HEK293T (cell line): ENCODE measurements at regions not wholly inside any gene's neighbourhood (a gene's known extent, or its start where the extent isn't known, plus 50 kb on each side); places are given as distances from the start of the nearest gene placed in this dataset.

ENCODE experiments used
- CTCF ChIA-PET: fragments of 350-600 bp; formaldehyde crosslinking; extraction: SDS; loops from one replicate; lab custom pipeline; 2021; ENCODE audit warnings: antibody characterized with exemption, inconsistent platforms; lab: Yijun Ruan, JAX
- POLR2A ChIA-PET: fragments of 350-600 bp; formaldehyde crosslinking; extraction: SDS; loops from one replicate; lab custom pipeline; 2020; ENCODE audit warnings: antibody characterized with exemption, inconsistent platforms; lab: Yijun Ruan, JAX
- DNase-seq: peaks from one replicate; pipeline ENCODE4 v3.0.0; 2012; ENCODE audit warnings: mixed read lengths; ENCODE audit errors: extremely low spot score
- ARNT ChIP-seq: fragments of 450-650 bp; IDR thresholded peaks from 2 replicates; pipeline ENCODE4 v1.6.1; 2017; ENCODE audit warnings: mild to moderate bottlenecking
- BHLHE40 ChIP-seq: fragments of 450-650 bp; IDR thresholded peaks from 2 replicates; pipeline ENCODE4 v1.6.1; 2016; ENCODE audit warnings: mild to moderate bottlenecking, moderate library complexity, borderline replicate concordance
- CTBP1 ChIP-seq: fragments of 450-650 bp; IDR thresholded peaks from 2 replicates; pipeline ENCODE4 v1.6.1; 2016; ENCODE audit warnings: borderline replicate concordance
- ELF4 ChIP-seq: fragments of 450-650 bp; IDR thresholded peaks from 2 replicates; pipeline ENCODE4 v1.6.1; 2017; ENCODE audit warnings: antibody characterized with exemption
- FOXA1 ChIP-seq: fragments of 450-650 bp; IDR thresholded peaks from 2 replicates; pipeline ENCODE4 v1.6.1; 2016; ENCODE audit warnings: mild to moderate bottlenecking
- FOXK2 ChIP-seq: fragments of 450-650 bp; IDR thresholded peaks from 2 replicates; pipeline ENCODE4 v1.6.1; 2016; ENCODE audit warnings: mild to moderate bottlenecking
- FOXM1 ChIP-seq: fragments of 450-650 bp; IDR thresholded peaks from 2 replicates; pipeline ENCODE4 v1.6.1; 2017; ENCODE audit warnings: mild to moderate bottlenecking, borderline replicate concordance
- HDGF ChIP-seq: fragments of 450-650 bp; IDR thresholded peaks from 2 replicates; pipeline ENCODE4 v1.6.1; 2017; ENCODE audit warnings: antibody characterized with exemption, borderline replicate concordance
- L3MBTL2 ChIP-seq: fragments of 450-650 bp; conservative IDR thresholded peaks from 2 replicates; pipeline ENCODE4 v1.6.1; 2016; ENCODE audit warnings: mild to moderate bottlenecking
- LEF1 ChIP-seq: fragments of 450-650 bp; IDR thresholded peaks from 2 replicates; pipeline ENCODE4 v1.6.1; 2017; ENCODE audit warnings: mild to moderate bottlenecking, borderline replicate concordance
- NFRKB ChIP-seq: fragments of 450-650 bp; IDR thresholded peaks from 2 replicates; pipeline ENCODE4 v1.6.1; 2016; ENCODE audit warnings: mild to moderate bottlenecking, moderate library complexity
- PKNOX1 ChIP-seq: fragments of 450-650 bp; IDR thresholded peaks from 2 replicates; pipeline ENCODE4 v1.6.1; 2016
- SP1 ChIP-seq: fragments of 450-650 bp; IDR thresholded peaks from 2 replicates; pipeline ENCODE4 v1.6.1; 2017
- SUZ12 ChIP-seq: fragments of 450-650 bp; IDR thresholded peaks from 2 replicates; pipeline ENCODE4 v1.6.1; 2016; ENCODE audit warnings: mild to moderate bottlenecking
- TARDBP ChIP-seq: fragments of 450-650 bp; IDR thresholded peaks from 2 replicates; pipeline ENCODE4 v1.6.1; 2016
- ZNF384 ChIP-seq: fragments of 450-650 bp; IDR thresholded peaks from 2 replicates; pipeline ENCODE4 v1.6.1; 2016

- POLR2A ChIA-PET, result no interaction called here
- CTCF ChIA-PET, result no interaction called here
- DNase-seq, result no peak
- TF ChIP-seq LEF1 (no peak), PKNOX1 (no peak), NFRKB (no peak), L3MBTL2 (no peak), FOXK2 (no peak), CTBP1 (no peak), SUZ12 (no peak), BHLHE40 (no peak), ELF4 (no peak), ZNF384 (no peak), HDGF (no peak), FOXA1 (no peak), TARDBP (no peak), ARNT (no peak), SP1 (no peak), FOXM1 (no peak)
These were observed 171.7 kb downstream of the ABHD5 start for GRCh38 chr3:43862470-43862869.

GRCh38 chr3:43862992-43863805 is 172.5 kb downstream of the ABHD5 start:
- ChIA-PET CTCF (no interaction called here), POLR2A (no interaction called here)
- DNase-seq, result no peak

DNA sequence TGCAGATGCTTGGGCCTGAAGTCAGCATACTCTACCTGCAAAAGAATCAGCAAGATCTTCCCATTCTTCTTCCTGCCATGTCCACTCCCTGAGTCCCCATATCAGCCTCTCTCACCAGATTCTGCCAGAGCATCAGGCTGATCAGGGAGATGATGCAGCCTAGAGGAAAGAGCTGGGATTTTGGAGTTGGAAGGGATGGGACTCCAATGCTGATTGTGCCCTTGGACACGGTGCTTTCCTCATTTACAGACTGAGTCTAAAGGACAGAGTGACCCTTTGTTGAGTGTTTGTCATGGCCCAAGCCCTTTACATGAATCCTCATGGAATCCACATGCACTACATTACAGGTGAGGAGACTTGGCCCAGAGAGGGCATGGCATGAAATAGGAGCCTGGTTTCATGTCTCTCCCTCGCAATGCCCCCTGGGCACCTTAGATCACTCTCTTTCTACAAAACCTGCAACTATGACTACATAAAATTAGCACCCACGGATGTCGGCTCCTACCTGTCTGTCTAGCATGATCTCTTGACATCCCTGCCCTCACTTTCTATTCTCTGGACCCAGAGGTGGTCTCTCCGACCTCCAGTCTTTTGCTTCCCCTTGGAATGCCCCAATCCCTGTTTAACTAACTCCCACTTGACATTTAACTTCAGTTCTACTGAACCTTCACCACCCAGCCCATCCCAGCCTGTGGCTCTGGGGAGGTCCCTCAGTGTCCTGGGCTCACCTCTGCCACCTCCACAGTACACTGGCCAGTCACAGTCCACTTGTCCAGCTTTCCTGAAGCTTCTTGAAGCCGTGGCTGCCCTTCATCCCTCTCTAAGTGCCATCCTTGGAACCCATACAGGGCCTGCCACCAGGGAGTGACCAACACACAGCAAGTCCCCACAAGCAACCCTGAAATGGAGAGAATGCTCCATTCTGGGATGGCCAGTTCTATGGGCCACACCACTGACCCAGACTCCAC is 173.5 kb downstream of the ABHD5 start:
- ChIA-PET CTCF (no interaction called here), POLR2A (no interaction called here)
- no peak for TF ChIP-seq L3MBTL2
- no peak for TF ChIP-seq FOXM1
- TF ChIP-seq TARDBP, result no peak
- no peak for TF ChIP-seq NFRKB
- TF ChIP-seq CTBP1, result no peak
- TF ChIP-seq FOXK2, result no peak
- TF ChIP-seq ARNT, result no peak
- no peak for TF ChIP-seq ZNF384
- TF ChIP-seq SP1, result no peak
- TF ChIP-seq HDGF, result no peak
- TF ChIP-seq BHLHE40, result no peak
- TF ChIP-seq SUZ12, result no peak
- TF ChIP-seq ELF4, result no peak
- no peak for TF ChIP-seq LEF1
- TF ChIP-seq FOXA1, result no peak
- TF ChIP-seq PKNOX1, result no peak
- no peak for DNase-seq

More at GRCh38 chr3:43862992-43863805, 172.5 kb downstream of the ABHD5 start:
- no peak for TF ChIP-seq FOXA1
- TF ChIP-seq ARNT, result no peak
- TF ChIP-seq BHLHE40, result no peak
- no peak for TF ChIP-seq NFRKB
- TF ChIP-seq L3MBTL2, result no peak
- no peak for TF ChIP-seq ZNF384
- TF ChIP-seq TARDBP, result no peak
- no peak for TF ChIP-seq ELF4
- no peak for TF ChIP-seq CTBP1
- TF ChIP-seq LEF1, result no peak
- no peak for TF ChIP-seq SUZ12
- TF ChIP-seq PKNOX1, result no peak
- no peak for TF ChIP-seq FOXK2
- TF ChIP-seq FOXM1, result no peak
- no peak for TF ChIP-seq SP1
- TF ChIP-seq HDGF, result no peak

GRCh38 chr3:43865351-43865750 is 174.6 kb downstream of the ABHD5 start:
- DNase-seq, result no peak
- CTCF ChIA-PET, result no interaction called here
- POLR2A ChIA-PET, result no interaction called here
- no peak for TF ChIP-seq LEF1
- no peak for TF ChIP-seq ELF4
- TF ChIP-seq SP1, result no peak
- no peak for TF ChIP-seq CTBP1
- no peak for TF ChIP-seq BHLHE40
- no peak for TF ChIP-seq ARNT
- no peak for TF ChIP-seq FOXA1
- no peak for TF ChIP-seq NFRKB
- no peak for TF ChIP-seq FOXM1
- TF ChIP-seq FOXK2, result no peak
- TF ChIP-seq PKNOX1, result no peak
- TF ChIP-seq TARDBP, result no peak
